HG03066 (cell line): ENCODE measurements at regions not wholly inside any gene's neighbourhood (a gene's known extent, or its start where the extent isn't known, plus 50 kb on each side); places are given as distances from the start of the nearest gene placed in this dataset.
"Not testable (repeated sequence)": the region's sequence is repeated elsewhere in the genome, so short reads cannot be mapped to it uniquely, and the experiment has no call there.

Experiments
- ATAC-seq: cut with Tn5 transposase; IDR thresholded peaks from one replicate; pipeline ENCODE4 v1.9.1; 2021; ENCODE audit warnings: low read depth; ENCODE audit not compliant: unreplicated experiment

DNA sequence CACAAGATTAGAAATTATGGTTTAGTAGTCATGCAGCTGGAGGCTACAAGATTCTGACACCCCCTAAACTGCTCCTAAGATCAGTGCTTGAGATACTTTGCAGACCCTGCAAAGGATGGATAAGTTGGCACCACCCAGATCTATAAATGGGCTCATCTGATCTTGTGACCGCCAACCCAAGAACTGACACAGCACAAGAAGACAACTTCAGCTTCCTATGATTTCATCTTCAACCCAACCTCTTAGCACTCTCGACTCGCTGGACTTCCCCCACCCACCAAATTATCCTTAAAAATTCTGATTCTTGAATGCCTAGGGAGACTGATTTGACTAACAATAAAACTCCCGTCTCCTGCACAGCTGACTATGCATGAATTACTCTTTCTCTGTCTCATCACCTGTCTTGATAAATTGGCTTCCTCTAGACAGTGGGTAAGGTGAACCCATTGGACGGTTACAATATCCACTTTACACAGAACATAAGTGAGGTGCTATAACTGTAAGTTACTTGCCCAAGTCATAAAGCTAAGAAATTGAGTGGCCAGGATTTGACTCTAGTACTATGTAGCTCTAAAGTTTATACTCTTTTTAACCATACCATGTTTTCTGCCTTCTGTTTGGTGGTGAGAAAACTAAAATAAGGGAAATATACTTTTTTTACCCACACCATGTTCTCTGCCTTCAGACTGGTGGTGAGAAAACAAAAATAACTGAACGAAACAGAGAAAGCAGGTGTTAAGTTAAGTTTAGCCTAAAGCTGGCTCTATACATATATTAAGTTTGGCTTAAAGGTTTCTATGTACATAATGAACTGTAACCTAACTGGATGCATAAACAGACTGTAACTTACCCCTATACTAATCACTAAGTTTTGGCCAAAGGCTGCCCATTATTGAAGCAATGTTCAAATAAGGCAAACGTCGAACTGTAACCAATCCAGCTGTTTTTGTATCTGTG is 962.3 kb upstream of the NXPH2 start:
- ATAC-seq = no peak

DNA sequence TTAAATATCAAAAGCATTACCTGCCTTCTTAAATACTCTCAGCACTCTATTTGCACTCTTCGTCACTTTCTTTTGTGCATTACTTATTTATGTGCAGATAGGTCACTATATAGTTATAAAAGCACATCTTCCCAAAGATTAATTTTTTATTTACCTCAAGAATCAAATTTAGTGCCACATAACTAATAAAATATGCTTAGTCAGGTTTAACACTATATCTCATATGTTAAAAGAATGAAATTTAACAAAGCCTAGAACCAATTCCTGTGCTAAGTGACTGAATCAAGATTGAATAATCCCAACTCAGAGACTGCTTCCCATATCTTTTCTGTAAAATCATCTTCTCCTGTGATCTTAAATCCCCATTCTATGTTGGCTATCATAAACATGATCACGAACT is 957.5 kb upstream of the NXPH2 start:
- ATAC-seq = no peak

DNA sequence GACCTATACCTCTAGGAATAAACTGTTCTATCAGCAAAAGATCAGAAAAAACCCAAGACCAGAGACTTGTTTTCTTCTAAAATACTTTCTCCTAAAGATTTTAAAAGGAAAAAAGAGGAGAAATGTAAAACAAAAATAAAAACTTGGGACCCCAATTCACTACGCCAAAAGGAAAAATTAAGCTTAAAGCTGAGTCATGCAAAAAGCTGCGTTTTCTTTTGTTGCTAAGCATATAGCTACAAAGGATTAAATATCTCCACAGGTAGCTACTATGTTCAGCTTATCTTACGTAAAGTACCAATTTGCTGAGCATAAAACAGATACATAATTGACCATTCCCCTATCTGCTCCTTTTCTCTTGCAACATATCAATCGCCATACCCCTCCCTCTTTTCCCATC is 950.0 kb upstream of the NXPH2 start:
- no peak for ATAC-seq

DNA sequence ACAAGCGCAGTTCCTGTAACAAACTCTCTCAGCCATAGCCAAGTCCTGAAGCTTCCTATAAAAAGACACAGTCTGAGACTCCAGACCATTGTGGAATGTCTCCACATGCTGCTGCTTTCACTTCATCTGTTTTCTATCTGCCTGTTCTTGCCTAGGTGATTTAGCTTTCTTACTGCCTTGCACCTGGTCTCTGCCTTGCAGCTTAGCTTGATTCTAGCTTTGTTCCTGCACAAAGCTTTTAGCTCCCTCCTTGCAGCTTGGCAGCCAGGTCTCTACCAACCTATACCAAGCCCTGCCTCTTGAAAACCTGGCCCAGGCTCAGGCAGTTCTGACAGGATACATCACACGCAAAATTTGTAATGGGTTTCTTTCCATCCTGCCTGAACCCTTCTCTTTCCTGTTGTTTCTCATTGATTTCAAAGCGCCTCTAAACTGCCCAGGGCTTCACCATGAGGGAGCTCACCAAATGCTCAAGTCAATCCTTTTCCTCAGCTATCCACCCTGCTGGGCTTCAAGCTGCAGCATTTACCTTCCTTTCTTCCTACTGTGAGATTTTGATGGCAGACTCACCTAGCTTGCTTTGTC is 941.3 kb upstream of the NXPH2 start:
- no peak for ATAC-seq

DNA sequence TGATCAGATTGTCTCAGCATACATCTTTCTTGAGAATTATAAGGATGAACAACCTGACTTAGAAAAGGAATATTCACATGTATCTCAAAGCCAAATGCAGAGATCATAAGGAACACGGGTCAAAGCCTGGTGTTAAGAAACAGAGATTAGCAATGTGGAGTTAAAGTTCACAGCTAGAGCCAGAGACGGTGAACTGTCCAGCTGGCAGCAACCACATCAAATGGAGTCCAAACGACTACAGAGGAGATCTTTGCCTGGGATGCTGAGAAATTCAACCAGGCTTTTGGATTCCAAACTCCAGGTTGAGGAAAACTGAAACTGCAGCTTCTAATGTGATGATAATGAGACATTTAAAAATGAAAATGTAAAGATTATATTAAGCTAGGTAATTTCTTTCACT is 939.9 kb upstream of the NXPH2 start:
- no peak for ATAC-seq

DNA sequence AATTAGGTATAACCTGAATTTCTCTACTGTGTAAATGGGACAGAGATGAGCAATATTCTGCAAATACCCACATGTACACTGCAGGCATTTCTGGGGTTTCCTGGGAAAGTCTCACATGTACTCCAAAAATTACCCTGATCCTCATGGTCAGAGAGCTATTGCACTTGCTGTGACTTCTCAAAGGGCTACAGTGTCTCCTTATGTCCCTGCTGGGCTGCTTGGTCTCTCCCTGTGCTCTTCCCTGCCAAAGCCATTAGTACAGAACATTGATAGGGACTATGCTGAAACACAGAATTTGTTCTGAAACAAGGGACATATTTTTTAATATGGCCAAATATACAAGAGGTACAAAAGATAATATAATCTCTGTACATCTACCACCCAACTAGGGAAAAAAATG is 924.4 kb upstream of the NXPH2 start:
- ATAC-seq = no peak

DNA sequence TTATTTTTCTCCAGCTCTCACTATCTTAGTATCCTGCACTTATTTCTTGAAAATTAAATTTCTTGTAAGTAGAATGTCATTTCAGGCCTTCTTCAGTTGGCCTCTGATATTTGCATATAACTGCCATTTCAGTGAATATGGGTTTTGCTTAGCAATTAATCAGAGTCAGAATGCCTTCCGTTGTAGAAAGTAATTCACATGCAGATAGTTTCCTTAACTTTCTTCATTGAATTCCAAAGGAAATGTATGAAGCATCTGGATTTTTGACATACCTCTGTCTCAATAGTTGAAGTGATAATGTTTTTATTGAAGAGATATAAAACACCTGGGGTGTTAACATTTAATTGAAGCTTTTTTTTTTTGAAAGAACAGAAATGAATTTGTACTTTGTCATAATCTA is 914.1 kb upstream of the NXPH2 start:
- ATAC-seq = no peak

DNA sequence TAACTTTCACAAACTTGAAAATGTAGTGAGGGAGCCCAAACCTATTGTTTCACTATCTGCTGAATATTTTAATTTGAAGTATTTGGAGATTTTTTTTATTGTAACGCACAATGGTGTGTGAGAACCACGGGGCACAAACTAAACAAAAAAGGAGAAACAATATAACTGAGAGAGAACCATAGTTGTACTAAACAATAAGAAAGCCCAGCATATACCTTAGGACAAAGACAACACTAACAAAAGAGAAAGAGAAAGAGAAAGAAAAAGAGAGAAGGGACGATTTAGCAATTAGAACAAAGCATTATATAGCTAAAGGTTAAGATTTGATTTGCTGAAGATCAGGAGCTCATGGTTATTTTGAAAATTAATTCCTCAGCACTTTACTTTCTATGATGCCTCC is 906.0 kb upstream of the NXPH2 start:
- no peak for ATAC-seq

DNA sequence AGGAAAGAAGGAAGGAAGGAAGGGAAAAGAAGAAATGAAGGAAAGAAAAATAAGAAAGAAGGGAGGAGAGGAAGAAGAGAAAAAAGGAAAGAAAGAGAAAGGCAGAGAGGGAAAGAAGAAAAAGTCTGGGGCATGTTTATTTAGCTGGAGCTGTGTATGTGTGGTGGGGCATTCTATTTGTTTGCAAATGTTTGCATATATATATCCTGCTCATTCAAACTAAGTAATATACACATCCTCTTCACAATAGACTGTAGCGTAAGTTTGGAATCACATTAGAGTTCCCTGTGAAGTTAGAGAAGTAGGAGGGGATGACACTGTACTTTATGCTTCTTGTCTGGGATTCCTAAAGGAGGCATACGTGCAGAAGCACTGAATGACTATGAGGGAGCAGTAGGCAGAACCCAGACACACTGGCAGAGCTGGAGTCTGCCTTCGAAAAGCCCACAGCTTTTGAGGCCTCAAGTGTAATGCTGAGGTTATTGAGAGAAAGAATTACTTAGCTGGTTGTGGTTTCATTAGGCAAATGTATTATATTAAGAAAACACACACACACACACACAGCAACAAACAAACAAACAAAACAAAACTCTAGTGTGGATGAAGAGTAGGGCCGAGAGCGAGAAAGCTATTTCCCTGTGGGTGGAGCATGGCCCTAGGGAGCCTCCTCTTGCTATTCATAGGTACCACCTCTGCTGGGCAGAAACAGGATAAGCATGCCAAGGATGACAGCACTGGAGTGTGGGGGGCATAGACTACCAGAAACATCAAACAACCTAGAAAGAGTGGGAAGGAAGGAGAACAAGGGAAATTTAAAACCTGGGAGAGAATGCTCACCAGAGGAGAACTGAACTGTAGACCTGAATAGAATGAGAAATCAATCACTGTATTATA is 905.1 kb upstream of the NXPH2 start:
- no peak for ATAC-seq

DNA sequence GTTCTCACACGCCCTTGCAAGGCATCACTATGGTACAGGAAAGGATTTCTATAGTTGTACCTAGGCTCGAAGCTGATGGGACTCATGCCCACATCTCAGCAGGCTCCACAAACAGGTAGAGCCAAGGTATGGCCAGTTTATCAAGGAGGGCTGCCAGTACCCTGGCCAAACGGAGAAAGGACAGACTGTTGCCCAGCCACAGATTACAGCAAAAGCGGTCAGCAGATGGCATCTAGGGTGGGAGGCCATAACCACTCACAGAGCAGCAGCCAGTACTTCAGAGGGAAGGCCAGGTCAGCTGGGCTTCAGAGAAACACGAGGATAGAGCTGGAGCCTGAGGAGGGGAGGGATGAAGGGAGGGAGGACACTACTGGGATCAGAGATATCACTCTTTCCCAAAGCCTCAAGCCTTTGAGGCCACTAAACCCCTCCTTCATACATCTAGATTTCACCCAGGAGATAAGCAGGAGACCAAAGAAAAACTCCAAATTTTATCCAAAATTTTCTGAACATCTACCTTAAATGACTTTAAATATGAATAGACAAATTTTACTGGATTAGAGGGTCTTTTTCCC is 904.2 kb upstream of the NXPH2 start:
- ATAC-seq = no peak

DNA sequence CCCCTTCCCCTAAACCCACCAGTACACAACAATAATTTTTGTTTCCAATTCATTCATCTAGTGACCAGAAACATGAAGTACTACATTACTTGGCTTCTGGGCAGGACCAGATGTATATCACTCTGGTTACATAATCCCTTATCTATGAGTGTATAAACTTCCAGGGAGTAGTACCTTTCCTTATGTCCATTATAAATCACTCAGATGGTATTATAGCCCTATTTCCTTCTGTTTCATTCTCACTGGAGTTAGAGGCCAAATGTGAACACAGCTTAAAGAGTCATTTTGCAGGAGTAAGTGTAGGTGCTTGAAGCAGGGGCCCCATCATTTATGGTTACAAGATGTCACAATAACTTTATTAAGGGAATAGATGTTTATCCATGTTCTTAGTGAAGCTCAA is 894.4 kb upstream of the NXPH2 start:
- ATAC-seq = no peak

DNA sequence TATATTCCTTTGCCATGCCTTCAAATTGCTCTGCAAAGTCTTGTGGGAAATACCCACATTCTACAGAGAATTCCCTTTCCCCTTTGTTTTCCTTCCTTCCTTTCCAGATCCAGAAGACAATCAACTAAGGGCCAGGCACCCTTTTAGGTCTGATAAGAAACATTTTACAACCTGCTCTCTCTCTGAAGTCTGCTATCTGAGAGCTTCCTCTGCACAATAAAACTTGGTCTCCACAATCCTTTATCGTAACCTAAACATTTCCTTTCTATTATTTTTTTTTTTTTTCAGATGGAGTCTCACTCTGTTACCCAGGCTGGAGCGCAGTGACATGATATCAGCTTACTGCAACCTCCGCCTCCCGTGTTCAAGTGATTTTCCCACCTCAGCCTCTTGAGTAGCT is 893.3 kb upstream of the NXPH2 start:
- not testable (repeated sequence) for ATAC-seq

DNA sequence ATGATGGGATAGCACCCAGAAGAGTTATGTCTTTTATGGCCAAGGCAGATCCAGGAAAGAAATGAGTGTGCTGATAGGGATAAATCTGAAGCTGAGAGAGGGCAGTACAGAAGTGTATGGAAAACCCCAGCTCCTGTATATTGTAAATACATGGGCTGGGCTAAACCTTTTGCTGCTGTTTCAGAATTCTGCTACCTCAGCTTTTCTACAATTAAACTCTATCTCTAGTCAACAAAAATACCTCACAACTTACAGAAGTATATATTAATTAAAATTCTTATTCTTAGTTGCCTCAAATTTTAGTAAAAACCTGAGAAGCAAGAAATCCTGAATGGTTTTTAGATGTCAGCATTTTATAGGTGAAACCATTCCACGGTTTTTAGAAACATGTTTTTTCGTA is 889.5 kb upstream of the NXPH2 start:
- no peak for ATAC-seq

DNA sequence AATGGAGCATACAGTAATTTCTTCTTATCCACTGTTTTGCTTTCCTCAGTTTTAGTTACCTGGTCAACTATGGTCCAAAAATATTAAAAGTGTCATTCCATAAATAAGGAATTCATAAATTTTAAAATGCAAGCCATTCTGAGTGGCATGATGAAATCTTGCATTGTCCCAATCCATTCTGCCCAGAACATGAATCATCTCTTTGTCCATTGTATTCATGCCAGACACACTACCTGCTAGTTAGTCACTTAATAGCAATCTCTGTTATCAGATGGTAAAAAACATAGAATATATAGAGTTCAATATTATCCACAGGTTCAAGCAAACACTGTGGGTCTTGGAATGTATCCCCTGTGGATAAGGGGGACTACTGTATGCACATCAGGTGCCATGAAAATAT is 872.2 kb upstream of the NXPH2 start:
- ATAC-seq = no peak

DNA sequence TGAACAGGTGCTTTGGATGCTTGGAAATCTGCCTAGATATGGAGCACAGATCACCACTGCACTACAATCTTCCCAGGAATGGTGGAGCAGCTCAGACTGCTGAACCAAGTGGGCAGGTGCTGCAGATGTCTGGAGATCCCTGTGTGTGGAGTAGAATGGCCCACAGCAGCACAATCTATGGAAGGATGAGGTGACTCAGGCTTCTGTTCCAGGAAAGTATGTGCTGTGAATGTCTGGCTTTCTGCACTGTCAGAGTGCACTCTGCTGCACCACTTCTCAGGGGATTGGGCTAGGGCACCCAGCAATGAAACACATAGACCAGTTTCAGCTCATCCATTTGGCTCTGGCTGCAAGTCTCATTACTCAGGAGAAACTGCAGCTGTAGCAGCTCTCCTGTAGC is 865.4 kb upstream of the NXPH2 start:
- no peak for ATAC-seq

DNA sequence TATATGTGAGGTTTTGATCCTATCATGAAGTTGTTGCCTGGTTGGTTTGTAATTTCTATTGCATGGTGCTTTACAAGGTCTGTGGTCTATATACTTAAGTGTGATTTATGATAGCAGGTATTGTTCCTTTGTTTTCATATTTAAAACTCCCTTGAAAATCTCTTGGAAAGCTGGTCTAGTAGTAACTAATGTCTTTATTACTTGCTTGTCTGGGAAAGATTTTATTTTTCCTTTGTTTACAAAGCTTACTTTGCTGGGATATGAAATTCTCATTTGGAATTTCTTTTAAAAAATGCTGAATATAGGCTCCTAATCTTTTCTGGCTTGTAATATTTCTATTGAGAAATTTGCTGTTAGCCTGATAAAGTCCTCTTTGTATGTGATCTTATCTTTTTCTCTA is 862.9 kb upstream of the NXPH2 start:
- ATAC-seq = no peak

DNA sequence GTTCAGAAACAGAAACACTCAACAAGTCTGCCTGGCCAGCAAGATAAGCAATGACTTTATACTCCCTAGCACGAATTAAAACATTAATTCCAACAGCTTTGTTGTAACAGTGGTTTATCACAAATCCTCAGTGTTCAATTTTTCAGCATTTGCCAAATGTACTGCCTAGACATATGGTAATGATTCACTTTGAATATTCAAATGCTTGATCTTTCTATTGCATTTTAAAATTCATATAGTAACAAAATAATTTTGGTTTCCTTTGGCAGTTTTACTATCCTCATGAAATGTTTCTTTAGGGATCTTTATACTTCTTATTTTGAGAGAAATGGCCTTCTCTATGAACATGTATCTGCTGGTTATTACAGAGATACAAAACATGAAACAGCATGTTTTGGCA is 851.8 kb upstream of the NXPH2 start:
- ATAC-seq = no peak

DNA sequence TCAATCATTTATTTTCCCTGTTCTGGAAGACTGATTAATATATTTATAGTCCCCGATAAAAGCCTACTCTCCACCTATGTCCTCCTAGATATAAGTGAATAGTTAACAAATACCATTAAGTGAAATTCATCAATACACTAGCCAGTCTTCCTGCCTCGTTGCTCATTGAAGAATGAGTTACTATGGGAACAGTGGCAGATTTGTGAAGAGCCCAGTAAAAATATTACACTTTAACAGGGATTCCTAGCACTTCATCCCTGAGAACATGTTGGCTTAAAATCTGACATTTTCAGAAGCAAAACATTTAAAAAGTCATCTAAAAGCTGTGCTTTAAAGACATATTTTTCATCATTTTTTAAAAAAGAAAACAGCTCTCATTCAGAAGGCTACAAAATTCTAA is 848.7 kb upstream of the NXPH2 start:
- ATAC-seq = no peak

DNA sequence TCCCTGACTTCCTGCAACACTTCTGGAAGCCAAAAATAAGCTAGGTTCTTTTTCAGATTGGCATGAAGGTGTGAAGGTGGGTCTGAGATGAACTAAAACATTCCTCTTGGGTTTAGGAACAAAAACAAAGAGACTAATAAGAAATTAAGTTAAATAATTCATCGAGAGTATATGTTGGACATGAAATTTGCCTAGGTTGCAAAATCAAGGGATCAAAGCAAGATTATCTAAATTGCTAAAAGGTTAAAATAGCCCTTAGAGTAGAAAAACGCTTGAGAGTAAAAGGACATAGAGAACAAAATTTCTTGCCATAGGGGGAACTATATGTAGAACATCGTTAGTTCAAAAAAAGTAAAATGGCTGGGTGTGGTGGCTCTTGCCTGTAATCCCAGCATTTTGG is 845.9 kb upstream of the NXPH2 start:
- ATAC-seq = no peak

DNA sequence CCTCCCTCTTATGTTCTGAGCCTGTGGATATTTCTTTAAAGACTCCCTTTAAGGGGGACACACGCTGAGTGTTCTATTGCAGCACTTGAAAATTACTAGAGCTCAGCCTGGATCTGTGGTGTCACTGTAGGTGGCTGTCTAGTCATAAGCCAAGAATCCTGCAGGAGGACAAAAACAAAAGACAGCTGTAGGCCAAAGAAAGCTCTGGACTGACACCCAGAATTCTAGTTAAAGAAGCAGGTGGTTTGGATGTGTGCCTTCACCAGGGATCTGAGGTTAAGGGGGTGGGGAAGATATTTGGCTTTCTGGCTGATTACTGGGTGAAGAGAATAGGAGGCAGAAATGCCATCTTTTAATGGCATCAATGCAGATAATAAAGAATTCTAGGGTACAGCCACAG is 842.5 kb upstream of the NXPH2 start:
- ATAC-seq = no peak

DNA sequence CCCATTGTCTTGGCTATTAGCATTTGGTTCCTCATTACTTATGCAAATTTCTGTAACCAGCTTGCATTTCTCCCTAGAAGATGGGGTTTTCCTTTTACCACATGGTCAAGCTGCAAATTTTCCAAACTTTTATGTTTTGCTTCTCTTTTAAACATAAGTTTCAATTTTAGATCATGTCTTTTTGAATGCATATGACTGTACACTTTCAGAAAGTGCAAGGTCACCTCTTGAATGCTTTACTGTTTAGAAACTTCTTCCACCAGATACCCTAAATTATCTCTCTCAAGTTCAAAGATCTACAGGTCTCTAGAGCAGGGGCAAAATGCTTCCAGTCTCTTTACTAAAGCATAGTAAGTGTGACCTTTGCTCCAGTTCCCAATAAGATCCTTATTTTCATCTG is 837.6 kb upstream of the NXPH2 start:
- no peak for ATAC-seq
